HCT116 (cell line): ENCODE measurements at regions not wholly inside any gene's neighbourhood (a gene's known extent, or its start where the extent isn't known, plus 50 kb on each side); places are given as distances from the start of the nearest gene placed in this dataset.

ENCODE experiments used
- ATAC-seq: fragments of 200-7000 bp; cut with Tn5 transposase; 2 replicates; pipeline ENCODE4 v1.9.1; 2020; ENCODE audit warnings: mild to moderate bottlenecking, moderate library complexity
- BruUV-seq: library from RNA; stranded (reverse); fragments of 400-500 nt; replicated peaks from 2 replicates; lab custom pipeline; 2021; lab: Mats Ljungman, UMichigan
- CTCF ChIA-PET: fragments of 300-600 bp; sonication (Branson Sonifier 250); formaldehyde crosslinking; loops from one replicate; lab custom pipeline; 2021; ENCODE audit warnings: antibody characterized with exemption; lab: Charles Lee
- POLR2A ChIA-PET: fragments of 300-600, 350-600 bp; sonication (Branson Sonifier 250); formaldehyde crosslinking; loops from one replicate; lab custom pipeline; 2021; ENCODE audit warnings: antibody characterized with exemption; lab: Charles Lee
- RAD21 ChIA-PET, 2 experiments: fragments of 300-600 bp; sonication (Branson Sonifier 250); formaldehyde crosslinking; loops; one replicate each; lab custom pipeline; 2023; ENCODE audit warnings: low total read pairs in 2 of 2; ENCODE audit not compliant: uncharacterized antibody in 2 of 2, unreplicated experiment in 2 of 2, low non-redundant PET in 1 of 2; lab: Charles Lee
- DNase-seq: peaks from one replicate; pipeline ENCODE4 v3.0.0-alpha.2; 2010; ENCODE audit warnings: low read depth, low spot score
- H2AFZ ChIP-seq: fragments of 200-600 bp; shearing (Covaris generic), sonication (generic); 2 replicates; pipeline ENCODE4 v1.6.1; 2017; ENCODE audit warnings: low read depth, mixed run types, mixed read lengths, antibody characterized with exemption, low read length; ENCODE audit not compliant: poor library complexity, severe bottlenecking
- H3K27ac ChIP-seq: 2 replicates; pipeline ENCODE4 v1.5.1; 2012; ENCODE audit warnings: low read depth, low read length
- H3K27me3 ChIP-seq: fragments of 200-600 bp; sonication (generic); 2 replicates; pipeline ENCODE4 v1.6.1; 2016; ENCODE audit warnings: mixed run types, low read length, mixed read lengths; ENCODE audit not compliant: insufficient read depth
- H3K36me3 ChIP-seq, 2 experiments: fragments of 200-500 bp in 1 of 2; fragments of 200-600 bp in 1 of 2; sonication (Bioruptor generic) in 1 of 2; sonication (generic) in 1 of 2; 2 replicates each; pipeline versions ENCODE4 v1.5.1 to v1.6.1; 2014 to 2016; ENCODE audit warnings: low read length in 2 of 2, inconsistent platforms in 1 of 2, mixed read lengths in 1 of 2, mixed run types in 1 of 2; ENCODE audit not compliant: insufficient read depth in 2 of 2, control insufficient read depth in 1 of 2
- H3K4me1 ChIP-seq, 2 experiments: fragments of 200-600 bp in 1 of 2; sonication (generic) in 1 of 2; 2 replicates each; pipeline versions ENCODE4 v1.5.1 to v1.6.1; 2012 to 2017; ENCODE audit warnings: low read length in 2 of 2, inconsistent platforms in 1 of 2, mild to moderate bottlenecking in 1 of 2, mixed read lengths in 1 of 2, mixed run types in 1 of 2, moderate library complexity in 1 of 2; ENCODE audit not compliant: insufficient read depth in 2 of 2, control insufficient read depth in 1 of 2
- H3K4me2 ChIP-seq: fragments of 200-600 bp; sonication (generic); 2 replicates; pipeline ENCODE4 v1.6.1; 2017; ENCODE audit warnings: mixed run types, low read length, mixed read lengths
- H3K4me3 ChIP-seq, 2 experiments: fragments of 200-600 bp in 1 of 2; sonication (generic) in 1 of 2; replicated peaks in 1 of 2; 2 replicates each; pipeline ENCODE4 v1.5.1; 2011 to 2016; ENCODE audit warnings: low read length in 2 of 2, control low read depth in 1 of 2, low read depth in 1 of 2, mild to moderate bottlenecking in 1 of 2, mixed read lengths in 1 of 2, mixed run types in 1 of 2
- H3K79me2 ChIP-seq: fragments of 200-600 bp; sonication (generic); 2 replicates; pipeline ENCODE4 v1.6.1; 2017; ENCODE audit warnings: mild to moderate bottlenecking, mixed run types, low read length, moderate library complexity, mixed read lengths; ENCODE audit not compliant: insufficient read depth
- H3K9ac ChIP-seq: fragments of 200-600 bp; sonication (generic); 2 replicates; pipeline ENCODE4 v1.6.1; 2016; ENCODE audit warnings: low read length, mixed read lengths
- H3K9me2 ChIP-seq: fragments of 200-600 bp; sonication (generic), shearing (Covaris generic); 2 replicates; pipeline ENCODE4 v1.6.1; 2017; ENCODE audit warnings: mixed run types, mild to moderate bottlenecking, moderate library complexity; ENCODE audit not compliant: insufficient read depth
- H3K9me3 ChIP-seq, 2 experiments: fragments of 200-500 bp in 1 of 2; fragments of 200-600 bp in 1 of 2; sonication (Bioruptor generic) in 1 of 2; sonication (generic) in 1 of 2; 2 replicates each; pipeline ENCODE4 v1.6.1; 2014 to 2017; ENCODE audit warnings: low read length in 2 of 2, mixed read lengths in 2 of 2, inconsistent platforms in 1 of 2, low read depth in 1 of 2, mild to moderate bottlenecking in 1 of 2, mixed run types in 1 of 2, moderate library complexity in 1 of 2; ENCODE audit not compliant: control insufficient read depth in 1 of 2, insufficient read depth in 1 of 2
- H4K20me1 ChIP-seq: fragments of 200-600 bp; sonication (generic), shearing (Covaris generic); 2 replicates; pipeline ENCODE4 v1.6.1; 2017; ENCODE audit warnings: mixed run types, mild to moderate bottlenecking, moderate library complexity; ENCODE audit not compliant: insufficient read depth
- EZH2 ChIP-seq: fragments of 200-600 bp; sonication (generic); IDR thresholded peaks from 2 replicates; pipeline ENCODE4 v1.6.1; 2017; ENCODE audit warnings: antibody characterized with exemption, mixed run types
- FOSL1 ChIP-seq: IDR thresholded peaks from 2 replicates; pipeline ENCODE4 v1.6.1; 2012; ENCODE audit warnings: low read depth
- JUND ChIP-seq: IDR thresholded peaks from 2 replicates; pipeline ENCODE4 v1.6.1; 2012
- POLR2A ChIP-seq: IDR thresholded peaks from 2 replicates; pipeline ENCODE4 v1.7.0; 2011; ENCODE audit warnings: borderline replicate concordance; ENCODE audit not compliant: insufficient read depth, insufficient read length; ENCODE audit errors: extremely low read depth
- POLR2AphosphoS5 ChIP-seq: IDR thresholded peaks from 2 replicates; pipeline ENCODE4 v1.6.1; 2011; ENCODE audit warnings: mild to moderate bottlenecking, low read depth, low read length, moderate library complexity
- RAD21 ChIP-seq: IDR thresholded peaks from 2 replicates; pipeline ENCODE4 v1.6.1; 2012; ENCODE audit warnings: low read depth, mild to moderate bottlenecking
- SP1 ChIP-seq: IDR thresholded peaks from 2 replicates; pipeline ENCODE4 v1.6.1; 2012; ENCODE audit warnings: low read depth
- ZFX ChIP-seq: fragments of 450-650 bp; IDR thresholded peaks from 2 replicates; pipeline ENCODE4 v1.6.1; 2017
- intact Hi-C: fragments of 100-400 bp; cut with micrococcal nuclease; formaldehyde crosslinking; loops from 2 replicates; pipeline ENCODE4 v1.10.0; 2022
- TF ChIP-seq, protein P1 (sequence below): IDR thresholded peaks from 2 replicates; pipeline ENCODE4 v1.6.1; 2012
- TF ChIP-seq, protein P2 (sequence below): IDR thresholded peaks from 2 replicates; pipeline ENCODE4 v1.6.1; 2012
- TF ChIP-seq, protein P3 (sequence below): IDR thresholded peaks from 2 replicates; pipeline ENCODE4 v1.6.1; 2011; ENCODE audit warnings: mild to moderate bottlenecking, low read length, moderate library complexity; ENCODE audit not compliant: insufficient replicate concordance; ENCODE audit errors: extremely low read depth
- TF ChIP-seq, protein P4 (sequence below): IDR thresholded peaks from 2 replicates; pipeline ENCODE4 v1.6.1; 2012; ENCODE audit warnings: low read depth

DNA sequence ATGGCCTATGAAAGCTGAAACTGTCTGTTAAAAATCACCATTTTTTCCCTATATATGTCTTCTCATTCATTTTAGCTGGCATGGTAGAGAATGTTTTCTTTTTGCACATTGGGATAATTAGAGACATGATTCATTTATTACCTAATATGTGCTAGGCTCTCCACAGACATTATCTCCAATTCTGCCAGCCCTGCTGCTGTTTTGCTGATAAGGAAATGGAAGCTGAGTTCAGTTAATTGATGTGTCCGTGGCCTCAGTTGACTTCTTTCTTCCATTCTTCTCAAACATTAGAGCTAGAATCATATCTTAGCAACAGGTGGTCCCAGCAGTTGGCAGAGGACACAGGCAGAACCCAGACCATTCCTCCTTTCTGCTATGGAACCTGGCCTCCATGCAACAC lies 644.1 kb upstream of the CITED2 start:
- Histone ChIP-seq H3K9me3 (peaks cover 0 to 4% of the 10 kb centered on the region in 2 experiments; a peak in 1 of 4 replicates), H3K79me2 (no peaks in the 10 kb centered on the region), H3K9ac (no peak overlapping the region), H2AFZ (no peak overlapping the region), H3K36me3 (no peaks in the 10 kb centered on the region), H3K27ac (no peak overlapping the region), H3K27me3 (no peaks in the 10 kb centered on the region), H3K9me2 (no peaks in the 10 kb centered on the region), H3K4me1 (no peaks in the 10 kb centered on the region), H4K20me1 (no peaks in the 10 kb centered on the region), H3K4me2 (no peak overlapping the region), H3K4me3 (no peak overlapping the region)
- ChIA-PET POLR2A (interaction anchor here (0.8 kb wide), 1 partner anchor 643 kb away, joined by 3 read pairs; no protein-coding TSS in a partner anchor), CTCF (no interaction called here), RAD21 (no interaction called here)
- DNase-seq (no peak), ATAC-seq (no peak)
- intact Hi-C loops, result no loop called here
- TF ChIP-seq, protein P1, sequence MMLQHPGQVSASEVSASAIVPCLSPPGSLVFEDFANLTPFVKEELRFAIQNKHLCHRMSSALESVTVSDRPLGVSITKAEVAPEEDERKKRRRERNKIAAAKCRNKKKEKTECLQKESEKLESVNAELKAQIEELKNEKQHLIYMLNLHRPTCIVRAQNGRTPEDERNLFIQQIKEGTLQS, result no peak
- TF ChIP-seq POLR2A, result no peak
- no peak for TF ChIP-seq JUND
- no peak for TF ChIP-seq SP1
- TF ChIP-seq, protein P2, sequence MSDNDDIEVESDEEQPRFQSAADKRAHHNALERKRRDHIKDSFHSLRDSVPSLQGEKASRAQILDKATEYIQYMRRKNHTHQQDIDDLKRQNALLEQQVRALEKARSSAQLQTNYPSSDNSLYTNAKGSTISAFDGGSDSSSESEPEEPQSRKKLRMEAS, result no peak
- TF ChIP-seq EZH2, result no peak
- no peak for TF ChIP-seq POLR2AphosphoS5
- TF ChIP-seq RAD21, result no peak
- TF ChIP-seq, protein P3, sequence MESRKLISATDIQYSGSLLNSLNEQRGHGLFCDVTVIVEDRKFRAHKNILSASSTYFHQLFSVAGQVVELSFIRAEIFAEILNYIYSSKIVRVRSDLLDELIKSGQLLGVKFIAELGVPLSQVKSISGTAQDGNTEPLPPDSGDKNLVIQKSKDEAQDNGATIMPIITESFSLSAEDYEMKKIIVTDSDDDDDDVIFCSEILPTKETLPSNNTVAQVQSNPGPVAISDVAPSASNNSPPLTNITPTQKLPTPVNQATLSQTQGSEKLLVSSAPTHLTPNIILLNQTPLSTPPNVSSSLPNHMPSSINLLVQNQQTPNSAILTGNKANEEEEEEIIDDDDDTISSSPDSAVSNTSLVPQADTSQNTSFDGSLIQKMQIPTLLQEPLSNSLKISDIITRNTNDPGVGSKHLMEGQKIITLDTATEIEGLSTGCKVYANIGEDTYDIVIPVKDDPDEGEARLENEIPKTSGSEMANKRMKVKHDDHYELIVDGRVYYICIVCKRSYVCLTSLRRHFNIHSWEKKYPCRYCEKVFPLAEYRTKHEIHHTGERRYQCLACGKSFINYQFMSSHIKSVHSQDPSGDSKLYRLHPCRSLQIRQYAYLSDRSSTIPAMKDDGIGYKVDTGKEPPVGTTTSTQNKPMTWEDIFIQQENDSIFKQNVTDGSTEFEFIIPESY, result no peak
- no peak for TF ChIP-seq FOSL1
- TF ChIP-seq, protein P4, sequence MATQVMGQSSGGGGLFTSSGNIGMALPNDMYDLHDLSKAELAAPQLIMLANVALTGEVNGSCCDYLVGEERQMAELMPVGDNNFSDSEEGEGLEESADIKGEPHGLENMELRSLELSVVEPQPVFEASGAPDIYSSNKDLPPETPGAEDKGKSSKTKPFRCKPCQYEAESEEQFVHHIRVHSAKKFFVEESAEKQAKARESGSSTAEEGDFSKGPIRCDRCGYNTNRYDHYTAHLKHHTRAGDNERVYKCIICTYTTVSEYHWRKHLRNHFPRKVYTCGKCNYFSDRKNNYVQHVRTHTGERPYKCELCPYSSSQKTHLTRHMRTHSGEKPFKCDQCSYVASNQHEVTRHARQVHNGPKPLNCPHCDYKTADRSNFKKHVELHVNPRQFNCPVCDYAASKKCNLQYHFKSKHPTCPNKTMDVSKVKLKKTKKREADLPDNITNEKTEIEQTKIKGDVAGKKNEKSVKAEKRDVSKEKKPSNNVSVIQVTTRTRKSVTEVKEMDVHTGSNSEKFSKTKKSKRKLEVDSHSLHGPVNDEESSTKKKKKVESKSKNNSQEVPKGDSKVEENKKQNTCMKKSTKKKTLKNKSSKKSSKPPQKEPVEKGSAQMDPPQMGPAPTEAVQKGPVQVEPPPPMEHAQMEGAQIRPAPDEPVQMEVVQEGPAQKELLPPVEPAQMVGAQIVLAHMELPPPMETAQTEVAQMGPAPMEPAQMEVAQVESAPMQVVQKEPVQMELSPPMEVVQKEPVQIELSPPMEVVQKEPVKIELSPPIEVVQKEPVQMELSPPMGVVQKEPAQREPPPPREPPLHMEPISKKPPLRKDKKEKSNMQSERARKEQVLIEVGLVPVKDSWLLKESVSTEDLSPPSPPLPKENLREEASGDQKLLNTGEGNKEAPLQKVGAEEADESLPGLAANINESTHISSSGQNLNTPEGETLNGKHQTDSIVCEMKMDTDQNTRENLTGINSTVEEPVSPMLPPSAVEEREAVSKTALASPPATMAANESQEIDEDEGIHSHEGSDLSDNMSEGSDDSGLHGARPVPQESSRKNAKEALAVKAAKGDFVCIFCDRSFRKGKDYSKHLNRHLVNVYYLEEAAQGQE, result no peak
- no peak for TF ChIP-seq ZFX
- BruUV-seq, result no TSS peak
